ENCODE measurements at regions not wholly inside any gene's neighbourhood (a gene's known extent, or its start where the extent isn't known, plus 50 kb on each side); places are given as distances from the start of the nearest gene placed in this dataset.

GRCh38 chr7:41312235-41312634, 390.7 kb downstream of the INHBA start:
- DNase-seq = no peak
- H3K27ac ChIP-seq = no peak overlapping the region

GRCh38 chr7:41311301-41311700, 391.6 kb downstream of the INHBA start:
- intact Hi-C loops (cut with DNase I; ENCODE audit: low total_unique reads) = no loop called here
- 88 to 95% (median 93%) methylated on average over 3 of the region's 3 CpGs for whole genome bisulfite sequencing, 5 donors

More at GRCh38 chr7:41312235-41312634, 390.7 kb downstream of the INHBA start:
- 67 to 88% (median 83%) methylated on average over 6 of the region's 6 CpGs for WGBS, 5 donors
- intact Hi-C loops (cut with DNase I; ENCODE audit: low total_unique reads) = no loop called here
- TF ChIP-seq POLR2A (IDR thresholded peaks at IDR 0.05) = no peak
- no peaks in the 10 kb centered on the region for H3K36me3 ChIP-seq
- no peaks in the 10 kb centered on the region for H3K9me3 ChIP-seq
- peaks cover 0 to 6% (median 0%) of the 10 kb centered on the region in 4 donors for H3K4me1 ChIP-seq
- no peak overlapping the region for H3K4me3 ChIP-seq
- no peaks in the 10 kb centered on the region for H3K27me3 ChIP-seq

GRCh38 chr7:41306486-41306885, 396.4 kb downstream of the INHBA start:
- peaks cover 0 to 6% (median 0%) of the 10 kb centered on the region in 4 donors for H3K4me1 ChIP-seq
- H3K36me3 ChIP-seq = no peaks in the 10 kb centered on the region
- no peaks in the 10 kb centered on the region for H3K27me3 ChIP-seq
- TF ChIP-seq EP300 (IDR thresholded peaks at IDR 0.05) = no peak
- no peak for TF ChIP-seq POLR2AphosphoS5 (IDR thresholded peaks at IDR 0.05)
- no peak for TF ChIP-seq POLR2A (IDR thresholded peaks at IDR 0.05)
- TF ChIP-seq CTCF (IDR thresholded peaks at IDR 0.05) = no peak
- peaks cover 0 to 4% (median 0%) of the 10 kb centered on the region in 4 donors for H3K9me3 ChIP-seq
- H3K27ac ChIP-seq = no peak overlapping the region
- H3K4me3 ChIP-seq = no peak overlapping the region
- WGBS, 5 donors = 83 to 96% (median 91%) methylated on average over 2 of the region's 2 CpGs
- intact Hi-C loops (cut with DNase I; ENCODE audit: low total_unique reads) = no loop called here
- DNase-seq = no peak

More at GRCh38 chr7:41311301-41311700, 391.6 kb downstream of the INHBA start:
- no peaks in the 10 kb centered on the region for H3K27me3 ChIP-seq
- no peak overlapping the region for H3K27ac ChIP-seq
- H3K9me3 ChIP-seq = no peaks in the 10 kb centered on the region
- no peak for DNase-seq
- TF ChIP-seq CTCF (IDR thresholded peaks at IDR 0.05) = no peak
- TF ChIP-seq POLR2A (IDR thresholded peaks at IDR 0.05) = no peak
- no peak for TF ChIP-seq EP300 (IDR thresholded peaks at IDR 0.05)
- TF ChIP-seq POLR2AphosphoS5 (IDR thresholded peaks at IDR 0.05) = no peak
- peaks cover 0 to 6% (median 0%) of the 10 kb centered on the region in 4 donors for H3K4me1 ChIP-seq
- H3K36me3 ChIP-seq = no peaks in the 10 kb centered on the region
- H3K4me3 ChIP-seq = no peak overlapping the region

- H3K27ac ChIP-seq = no peak overlapping the region
- no peak for DNase-seq
- intact Hi-C loops (cut with DNase I; ENCODE audit: low total_unique reads) = no loop called here
- H3K9me3 ChIP-seq = peaks cover 0 to 4% (median 0%) of the 10 kb centered on the region in 4 donors
- TF ChIP-seq POLR2A (IDR thresholded peaks at IDR 0.05) (no peak), POLR2AphosphoS5 (IDR thresholded peaks at IDR 0.05) (no peak), CTCF (IDR thresholded peaks at IDR 0.05) (no peak), EP300 (IDR thresholded peaks at IDR 0.05) (no peak)
- no peaks in the 10 kb centered on the region for H3K27me3 ChIP-seq
- H3K36me3 ChIP-seq = no peaks in the 10 kb centered on the region
- no peak overlapping the region for H3K4me3 ChIP-seq
- 65 to 100% (median 84%) methylated on average over 1 of the region's 1 CpG for WGBS, 5 donors
- peaks cover 0 to 6% (median 0%) of the 10 kb centered on the region in 4 donors for H3K4me1 ChIP-seq
These were observed 397.9 kb downstream of the INHBA start for GRCh38 chr7:41305001-41305400.

- no peaks in the 10 kb centered on the region for H3K36me3 ChIP-seq
- H3K9me3 ChIP-seq = peaks cover 0 to 4% (median 0%) of the 10 kb centered on the region in 4 donors
- 84 to 94% (median 91%) methylated on average over 4 of the region's 4 CpGs for WGBS, 5 donors
- intact Hi-C loops (cut with DNase I; ENCODE audit: low total_unique reads) = no loop called here
- H3K4me3 ChIP-seq = no peak overlapping the region
- no peak for DNase-seq
- TF ChIP-seq POLR2A (IDR thresholded peaks at IDR 0.05) (no peak), EP300 (IDR thresholded peaks at IDR 0.05) (no peak), CTCF (IDR thresholded peaks at IDR 0.05) (no peak), POLR2AphosphoS5 (IDR thresholded peaks at IDR 0.05) (no peak)
- H3K27me3 ChIP-seq = no peaks in the 10 kb centered on the region
- peaks cover 0 to under 1% (median 0%) of the 10 kb centered on the region in 4 donors for H3K4me1 ChIP-seq
- H3K27ac ChIP-seq = no peak overlapping the region
These were observed 399.2 kb downstream of the INHBA start for GRCh38 chr7:41303709-41304108.

Data from stomach (tissue), 8 donors.